ENCODE measurements at regions not wholly inside any gene's neighbourhood (a gene's known extent, or its start where the extent isn't known, plus 50 kb on each side); places are given as distances from the start of the nearest gene placed in this dataset.

GRCh38 chr13:57932061-57932460, 300.5 kb downstream of the PCDH17 start:
- TF ChIP-seq CTCF (conservative IDR thresholded peaks at IDR 0.05; ENCODE audit: low read length) (no peak), EZH2phosphoT487 (IDR thresholded peaks at IDR 0.05; ENCODE audit: borderline replicate concordance) (no peak)
